WTC11 (cell line): ENCODE measurements at regions not wholly inside any gene's neighbourhood (a gene's known extent, or its start where the extent isn't known, plus 50 kb on each side); places are given as distances from the start of the nearest gene placed in this dataset.
"Not testable (repeated sequence)": the region's sequence is repeated elsewhere in the genome, so short reads cannot be mapped to it uniquely, and the experiment has no call there.

Experiments
- ATF6 ChIP-seq: sonication (generic); formaldehyde crosslinking; IDR thresholded peaks from 2 replicates; pipeline ENCODE4 v1.8.1; 2023; ENCODE audit warnings: mild to moderate bottlenecking, missing genetic modification reagents
- CBFB ChIP-seq: sonication (generic); formaldehyde crosslinking; IDR thresholded peaks from 2 replicates; pipeline ENCODE4 v1.8.1; 2022; ENCODE audit warnings: mild to moderate bottlenecking, low read depth, missing genetic modification reagents
- CREB1 ChIP-seq: sonication (generic); formaldehyde crosslinking; IDR thresholded peaks from 2 replicates; pipeline ENCODE4 v1.8.0; 2023; ENCODE audit warnings: mild to moderate bottlenecking, missing genetic modification reagents
- CTCF ChIP-seq: fragments of 200-600 bp; IDR thresholded peaks from 2 replicates; pipeline ENCODE4 v1.8.0; 2022; ENCODE audit warnings: antibody characterized with exemption
- FOXP1 ChIP-seq: sonication (generic); formaldehyde crosslinking; IDR thresholded peaks from 2 replicates; pipeline ENCODE4 v1.8.0; 2022; ENCODE audit warnings: missing genetic modification reagents, mild to moderate bottlenecking, moderate library complexity, borderline replicate concordance
- HMGXB4 ChIP-seq: sonication (generic); formaldehyde crosslinking; IDR thresholded peaks from 2 replicates; pipeline ENCODE4 v1.8.1; 2023; ENCODE audit warnings: mild to moderate bottlenecking, moderate library complexity, missing genetic modification reagents
- RELA ChIP-seq: sonication (generic); formaldehyde crosslinking; IDR thresholded peaks from 2 replicates; pipeline ENCODE4 v1.8.1; 2022; ENCODE audit warnings: missing genetic modification reagents, mild to moderate bottlenecking, borderline replicate concordance
- STAT6 ChIP-seq: sonication (generic); formaldehyde crosslinking; conservative IDR thresholded peaks from 2 replicates; pipeline ENCODE4 v1.8.1; 2023; ENCODE audit warnings: mild to moderate bottlenecking, low read depth, missing genetic modification reagents, moderate library complexity
- TEAD4 ChIP-seq: sonication (generic); formaldehyde crosslinking; IDR thresholded peaks from 2 replicates; pipeline ENCODE4 v1.8.0; 2022; ENCODE audit warnings: mild to moderate bottlenecking, missing genetic modification reagents
- ZNF512 ChIP-seq: sonication (generic); formaldehyde crosslinking; IDR thresholded peaks from 2 replicates; pipeline ENCODE4 v1.8.1; 2022; ENCODE audit warnings: missing genetic modification reagents, borderline replicate concordance

GRCh38 chr12:9413862-9414261, 193.9 kb downstream of the KLRB1 start:
- not testable (repeated sequence) for TF ChIP-seq FOXP1 (CRISPR knock-in tag); CTCF; CBFB (CRISPR knock-in tag); HMGXB4 (CRISPR knock-in tag); RELA; TEAD4 (CRISPR knock-in tag); STAT6 (CRISPR knock-in tag); ZNF512 (CRISPR knock-in tag); ATF6 (CRISPR knock-in tag); CREB1 (CRISPR knock-in tag)
